HepG2 (cell line): ENCODE measurements at regions not wholly inside any gene's neighbourhood (a gene's known extent, or its start where the extent isn't known, plus 50 kb on each side); places are given as distances from the start of the nearest gene placed in this dataset.

Source experiments
- CTCF ChIP-seq: sonication (generic); formaldehyde crosslinking; IDR thresholded peaks from 2 replicates; pipeline ENCODE4 v1.5.0; 2020; ENCODE audit warnings: mild to moderate bottlenecking, missing genetic modification reagents, moderate library complexity
- FOXA1 ChIP-seq, 2 experiments: fragments of 450-650 bp in 1 of 2; sonication (generic) in 1 of 2; formaldehyde crosslinking in 1 of 2; IDR thresholded peaks; 2 replicates each; pipeline versions ENCODE4 v1.4.0 to v1.6.1; 2016 to 2020; ENCODE audit warnings: missing genetic modification reagents in 1 of 2
- REL ChIP-seq: sonication (generic); formaldehyde crosslinking; conservative IDR thresholded peaks from 2 replicates; pipeline ENCODE4 v1.8.0; 2022; ENCODE audit warnings: mild to moderate bottlenecking, missing genetic modification reagents, moderate library complexity
- RFX1 ChIP-seq: fragments of 450-650 bp; IDR thresholded peaks from 2 replicates; pipeline ENCODE4 v1.6.1; 2017
- SIN3A ChIP-seq: IDR thresholded peaks from 2 replicates; pipeline ENCODE4 v1.6.1; 2011; ENCODE audit warnings: low read depth, mild to moderate bottlenecking, control low read depth, low read length, borderline replicate concordance
- ZNF704 ChIP-seq: sonication (generic); formaldehyde crosslinking; IDR thresholded peaks from 2 replicates; pipeline ENCODE4 v1.8.1; 2023; ENCODE audit warnings: mild to moderate bottlenecking, inconsistent platforms, moderate library complexity, missing genetic modification reagents, borderline replicate concordance

- no peak for TF ChIP-seq RFX1
- TF ChIP-seq SIN3A, result no peak
- no peak for TF ChIP-seq FOXA1 (IDR thresholded peaks at IDR 0.05)
- TF ChIP-seq FOXA1 (CRISPR knock-in tag; IDR thresholded peaks at IDR 0.05), result no peak
- no peak for TF ChIP-seq REL (CRISPR knock-in tag)
- TF ChIP-seq CTCF, result no peak
- TF ChIP-seq ZNF704 (CRISPR knock-in tag), result no peak
Measured at GRCh38 chr9:134571326-134571931, 70.2 kb upstream of the COL5A1 start.
